ENCODE measurements at regions not wholly inside any gene's neighbourhood (a gene's known extent, or its start where the extent isn't known, plus 50 kb on each side); places are given as distances from the start of the nearest gene placed in this dataset.

- CTCF ChIA-PET (ENCODE audit: low intra/inter-chr PET ratio), result no interaction called here
- no peaks in the 10 kb centered on the region for H3K79me2 ChIP-seq (ENCODE audit: control insufficient read depth, insufficient read depth, low read length)
- ATAC-seq, result no peak
- BruUV-seq (replicated peaks), result no TSS peak
- no peaks in the 10 kb centered on the region for H3K4me1 ChIP-seq (replicated peaks in 1 of 2; ENCODE audit: control insufficient read depth in 2 of 2, insufficient read depth in 2 of 2, low read length in 2 of 2)
- TF ChIP-seq NR2C1 (IDR thresholded peaks at IDR 0.05) (no peak), NR2C1 (tag; IDR thresholded peaks at IDR 0.05) (no peak), CBX5 (IDR thresholded peaks at IDR 0.05; ENCODE audit: borderline replicate concordance, low read depth) (no peak), TFAM (CRISPR knock-in tag; conservative IDR thresholded peaks at IDR 0.05) (no peak), MTA2 (IDR thresholded peaks at IDR 0.05; ENCODE audit: low read depth) (no peak)
- in situ Hi-C loops (cut with MboI) (no loop called here), intact Hi-C loops (cut with micrococcal nuclease) (no loop called here)
- no peaks in the 10 kb centered on the region for H3K36me3 ChIP-seq (ENCODE audit: control insufficient read depth, insufficient read depth, low read length)
- no peak for FAIRE-seq
- DNase-seq (ENCODE audit: extremely low read depth in 1 of 4, low spot score in 3 of 4), result no peak
- no peaks in the 10 kb centered on the region for H3K9me1 ChIP-seq (ENCODE audit: control insufficient read depth, insufficient read depth, low read length)
- H3K9me3 ChIP-seq (replicated peaks; ENCODE audit: control insufficient read depth, insufficient read depth, low read depth, low read length), result no peaks in the 10 kb centered on the region
- H3K9ac ChIP-seq (ENCODE audit: insufficient read depth in 1 of 2, low read depth in 2 of 2, low read length in 2 of 2), result no peak overlapping the region
- no peak overlapping the region for H2AFZ ChIP-seq (ENCODE audit: low read depth, low read length)
- 4% methylated on average over 4 of the region's 4 CpGs for WGBS (ENCODE audit: insufficient coverage, low coverage, missing lambda C conversion rate)
- POLR2A ChIA-PET, result no interaction called here
- no peak overlapping the region for H3K4me3 ChIP-seq
- H3K27ac ChIP-seq (ENCODE audit: extremely low read depth, low read depth, low read length), result no peak overlapping the region
- no peaks in the 10 kb centered on the region for H3K27me3 ChIP-seq (ENCODE audit: control insufficient read depth in 2 of 2, insufficient read depth in 2 of 2, low read length in 2 of 2)
- no peaks in the 10 kb centered on the region for H4K20me1 ChIP-seq (replicated peaks; ENCODE audit: control insufficient read depth, insufficient read depth, low read length)
- H3K4me2 ChIP-seq (ENCODE audit: insufficient read depth, low read length), result no peak overlapping the region
Measured at GRCh38 chr2:7665880-7666279, 748.7 kb downstream of the RNF144A start.

- Histone ChIP-seq H3K4me1 (replicated peaks in 1 of 2; ENCODE audit: control insufficient read depth in 2 of 2, insufficient read depth in 2 of 2, low read length in 2 of 2) (no peaks in the 10 kb centered on the region), H3K27me3 (ENCODE audit: control insufficient read depth in 2 of 2, insufficient read depth in 2 of 2, low read length in 2 of 2) (no peaks in the 10 kb centered on the region), H4K20me1 (replicated peaks; ENCODE audit: control insufficient read depth, insufficient read depth, low read length) (no peaks in the 10 kb centered on the region), H3K9ac (ENCODE audit: insufficient read depth in 1 of 2, low read depth in 2 of 2, low read length in 2 of 2) (no peak overlapping the region), H2AFZ (ENCODE audit: low read depth, low read length) (no peak overlapping the region), H3K27ac (ENCODE audit: extremely low read depth, low read depth, low read length) (no peak overlapping the region), H3K4me2 (ENCODE audit: insufficient read depth, low read length) (no peak overlapping the region), H3K79me2 (ENCODE audit: control insufficient read depth, insufficient read depth, low read length) (no peaks in the 10 kb centered on the region), H3K9me1 (ENCODE audit: control insufficient read depth, insufficient read depth, low read length) (no peaks in the 10 kb centered on the region), H3K4me3 (no peak overlapping the region), H3K9me3 (replicated peaks; ENCODE audit: control insufficient read depth, insufficient read depth, low read depth, low read length) (no peaks in the 10 kb centered on the region), H3K36me3 (ENCODE audit: control insufficient read depth, insufficient read depth, low read length) (no peaks in the 10 kb centered on the region)
- ChIA-PET POLR2A (no interaction called here), CTCF (ENCODE audit: low intra/inter-chr PET ratio) (no interaction called here)
- ATAC-seq, result no peak
- intact Hi-C loops (cut with micrococcal nuclease) (no loop called here), in situ Hi-C loops (cut with MboI) (no loop called here)
- no peak for TF ChIP-seq ERF (CRISPR knock-in tag; IDR thresholded peaks at IDR 0.05)
- peak; percentile 67 for TF ChIP-seq RFX1 (IDR thresholded peaks at IDR 0.05)
- TF ChIP-seq EHMT2 (IDR thresholded peaks at IDR 0.05), result no peak
- no peak for TF ChIP-seq ZBTB49 (CRISPR knock-in tag; IDR thresholded peaks at IDR 0.05; ENCODE audit: borderline replicate concordance)
- TF ChIP-seq PHF21A (IDR thresholded peaks at IDR 0.05; ENCODE audit: borderline replicate concordance, low read depth), result no peak
- TF ChIP-seq SMAD1 (IDR thresholded peaks at IDR 0.05; ENCODE audit: low read depth, low read length, partially characterized antibody), result no peak
- no TSS peak for BruUV-seq (replicated peaks)
- no peak for DNase-seq (ENCODE audit: extremely low read depth in 1 of 4, low spot score in 3 of 4)
- no peak for FAIRE-seq
- WGBS (ENCODE audit: insufficient coverage, low coverage, missing lambda C conversion rate), result 6% methylated on average over 10 of the region's 10 CpGs
Measured at GRCh38 chr2:7666596-7667259, 749.5 kb downstream of the RNF144A start.

All from K562 (cell line).